ENCODE measurements at regions not wholly inside any gene's neighbourhood (a gene's known extent, or its start where the extent isn't known, plus 50 kb on each side); places are given as distances from the start of the nearest gene placed in this dataset.
"Not testable (repeated sequence)": the region's sequence is repeated elsewhere in the genome, so short reads cannot be mapped to it uniquely, and the experiment has no call there.

DNA sequence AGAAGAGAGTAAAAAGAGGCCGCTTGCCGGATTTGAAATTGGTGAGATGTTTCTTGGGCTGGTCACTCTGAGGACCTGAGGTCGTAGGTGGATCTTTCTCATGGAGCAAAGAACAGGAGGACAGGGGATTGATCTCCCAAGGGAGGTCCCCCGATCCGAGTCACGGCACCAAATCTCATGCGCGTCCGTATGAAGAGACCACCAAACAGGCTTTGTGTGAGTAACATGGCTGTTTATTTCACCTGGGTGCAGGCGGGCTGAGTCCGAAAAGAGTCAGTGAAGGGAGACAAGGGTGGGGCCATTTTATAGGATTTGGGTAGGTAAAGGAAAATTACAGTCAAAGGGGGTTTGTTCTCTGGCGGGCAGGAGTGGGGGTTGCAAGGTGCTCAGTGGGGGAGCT, 803.6 kb upstream of the ID2 start:
- not testable (repeated sequence) for H3K4me1 ChIP-seq (ENCODE audit: insufficient read depth, low read length); H2AFZ ChIP-seq (ENCODE audit: low read depth, low read length); H3K9me3 ChIP-seq (ENCODE audit: low read length); H3K4me3 ChIP-seq (ENCODE audit: low read length); H3K36me3 ChIP-seq (ENCODE audit: insufficient read depth, low read length); H3K27me3 ChIP-seq (ENCODE audit: insufficient read depth, low read length)

DNA sequence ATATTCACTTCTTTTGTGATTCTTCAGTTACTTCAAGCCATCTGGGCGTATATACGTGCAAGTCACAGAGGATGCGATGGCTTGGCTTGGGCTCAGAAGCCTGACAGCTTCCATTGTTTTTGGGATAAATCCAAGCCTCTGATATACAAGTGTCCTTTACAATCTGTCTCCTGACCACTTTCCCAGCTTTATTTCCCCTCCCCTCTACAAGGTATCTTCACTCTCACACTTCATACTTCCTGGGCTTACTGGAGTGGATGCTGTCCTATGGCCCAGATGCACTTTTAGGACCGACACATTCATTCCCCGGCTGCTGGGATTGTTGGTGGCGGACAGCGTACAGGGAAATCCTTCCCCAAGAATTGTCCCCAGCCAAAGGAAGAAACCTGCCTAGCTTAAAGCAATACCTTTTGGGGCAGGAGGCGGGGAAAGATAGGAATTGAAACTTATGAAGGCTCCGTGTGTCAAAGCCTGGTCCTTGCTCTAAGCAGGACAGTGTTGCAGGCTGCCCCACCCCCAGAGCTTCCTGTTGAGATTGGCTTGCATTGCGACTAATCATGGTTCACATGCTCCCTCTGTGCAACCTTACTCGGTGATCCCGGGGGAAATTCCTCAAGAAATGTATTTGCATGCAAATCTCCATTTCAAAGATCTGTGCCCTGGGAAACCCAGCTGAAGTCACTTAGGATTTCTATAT, 802.9 kb upstream of the ID2 start:
- no peak overlapping the region for H3K4me3 ChIP-seq (ENCODE audit: low read length)
- H3K36me3 ChIP-seq (ENCODE audit: insufficient read depth, low read length), result no peaks in the 10 kb centered on the region
- H3K9me3 ChIP-seq (ENCODE audit: low read length), result no peaks in the 10 kb centered on the region
- no peak overlapping the region for H2AFZ ChIP-seq (ENCODE audit: low read depth, low read length)
- H3K4me1 ChIP-seq (ENCODE audit: insufficient read depth, low read length), result peaks cover 7% of the 10 kb centered on the region
- H3K27me3 ChIP-seq (ENCODE audit: insufficient read depth, low read length), result no peaks in the 10 kb centered on the region

DNA sequence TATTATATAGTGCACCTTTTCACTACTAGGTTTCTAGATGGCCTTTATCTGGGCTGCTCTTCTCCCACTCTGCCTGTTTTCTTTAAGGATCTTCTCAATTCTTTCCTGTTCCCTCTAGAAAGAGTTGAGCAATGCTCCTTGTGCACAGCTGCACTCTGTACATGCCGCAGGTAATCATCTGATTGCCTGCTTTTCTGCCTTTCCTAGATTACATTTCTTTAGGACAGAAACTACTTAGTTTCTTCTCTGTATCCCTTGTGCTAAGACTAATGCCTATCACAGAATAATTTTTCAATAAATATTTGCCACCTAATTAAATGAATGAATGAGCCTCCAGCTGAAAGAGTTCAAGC, 802.4 kb upstream of the ID2 start:
- no peak overlapping the region for H2AFZ ChIP-seq (ENCODE audit: low read depth, low read length)
- H3K4me3 ChIP-seq (ENCODE audit: low read length), result no peak overlapping the region
- no peaks in the 10 kb centered on the region for H3K27me3 ChIP-seq (ENCODE audit: insufficient read depth, low read length)
- no peaks in the 10 kb centered on the region for H3K36me3 ChIP-seq (ENCODE audit: insufficient read depth, low read length)
- peaks cover 7% of the 10 kb centered on the region for H3K4me1 ChIP-seq (ENCODE audit: insufficient read depth, low read length)
- H3K9me3 ChIP-seq (ENCODE audit: low read length), result no peaks in the 10 kb centered on the region

GRCh38 chr2:7880126-7880525, 801.7 kb upstream of the ID2 start:
- no peaks in the 10 kb centered on the region for H3K27me3 ChIP-seq (ENCODE audit: insufficient read depth, low read length)
- H3K4me3 ChIP-seq (ENCODE audit: low read length), result no peak overlapping the region
- H2AFZ ChIP-seq (ENCODE audit: low read depth, low read length), result no peak overlapping the region
- H3K36me3 ChIP-seq (ENCODE audit: insufficient read depth, low read length), result no peaks in the 10 kb centered on the region
- H3K9me3 ChIP-seq (ENCODE audit: low read length), result no peaks in the 10 kb centered on the region
- peaks cover 7% of the 10 kb centered on the region for H3K4me1 ChIP-seq (ENCODE audit: insufficient read depth, low read length)

GRCh38 chr2:7880566-7880965, 801.3 kb upstream of the ID2 start:
- Histone ChIP-seq H3K9me3 (ENCODE audit: low read length) (no peaks in the 10 kb centered on the region), H3K4me3 (ENCODE audit: low read length) (no peak overlapping the region), H3K4me1 (ENCODE audit: insufficient read depth, low read length) (peaks cover 7% of the 10 kb centered on the region), H2AFZ (ENCODE audit: low read depth, low read length) (no peak overlapping the region), H3K27me3 (ENCODE audit: insufficient read depth, low read length) (no peaks in the 10 kb centered on the region), H3K36me3 (ENCODE audit: insufficient read depth, low read length) (no peaks in the 10 kb centered on the region)

DNA sequence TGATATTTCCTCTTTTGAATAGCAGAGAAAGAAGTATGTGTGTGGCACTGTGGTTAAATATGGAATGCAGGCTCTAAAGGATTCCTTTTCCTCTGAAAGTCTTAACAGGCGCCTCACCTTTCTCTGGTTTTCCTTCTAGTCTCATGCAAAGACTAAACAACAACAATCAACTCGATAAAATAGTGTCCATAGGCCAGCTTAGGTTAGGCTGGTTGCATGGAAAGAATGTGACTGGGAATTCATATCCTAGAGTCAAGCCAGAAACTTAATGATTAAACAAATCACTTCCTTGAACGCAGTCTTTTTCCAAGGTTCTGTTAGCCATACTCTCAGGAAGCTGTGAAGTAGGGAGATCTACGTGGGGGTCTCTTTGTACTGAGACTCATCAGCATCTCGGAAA, 800.8 kb upstream of the ID2 start:
- Histone ChIP-seq H3K36me3 (ENCODE audit: insufficient read depth, low read length) (no peaks in the 10 kb centered on the region), H2AFZ (ENCODE audit: low read depth, low read length) (no peak overlapping the region), H3K27me3 (ENCODE audit: insufficient read depth, low read length) (no peaks in the 10 kb centered on the region), H3K9me3 (ENCODE audit: low read length) (no peaks in the 10 kb centered on the region), H3K4me3 (ENCODE audit: low read length) (no peak overlapping the region), H3K4me1 (ENCODE audit: insufficient read depth, low read length) (peaks cover 7% of the 10 kb centered on the region)

DNA sequence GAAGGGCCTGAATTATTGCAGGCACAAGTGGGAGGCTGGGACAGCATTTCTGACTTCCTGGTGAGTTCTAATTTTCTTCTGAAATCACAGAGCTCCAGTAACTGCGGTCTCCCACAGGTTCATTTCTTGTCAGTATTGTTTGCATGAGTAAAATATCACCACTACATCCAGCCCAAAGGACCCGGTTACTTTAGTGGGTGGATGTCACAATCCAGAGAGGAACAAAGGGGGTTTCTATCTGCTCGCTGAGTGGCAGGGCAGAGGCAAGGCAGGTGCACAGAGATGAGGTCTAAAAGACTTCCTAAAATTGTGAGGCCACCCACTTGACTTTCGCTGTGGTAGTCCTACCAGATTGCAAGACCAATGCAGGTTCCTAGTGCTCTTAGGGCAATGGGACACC, 800.4 kb upstream of the ID2 start:
- H3K4me1 ChIP-seq (ENCODE audit: insufficient read depth, low read length), result peaks cover 7% of the 10 kb centered on the region
- no peaks in the 10 kb centered on the region for H3K36me3 ChIP-seq (ENCODE audit: insufficient read depth, low read length)
- H3K9me3 ChIP-seq (ENCODE audit: low read length), result no peaks in the 10 kb centered on the region
- no peaks in the 10 kb centered on the region for H3K27me3 ChIP-seq (ENCODE audit: insufficient read depth, low read length)
- no peak overlapping the region for H2AFZ ChIP-seq (ENCODE audit: low read depth, low read length)
- no peak overlapping the region for H3K4me3 ChIP-seq (ENCODE audit: low read length)

GRCh38 chr2:7882296-7882695, 799.6 kb upstream of the ID2 start:
- no peaks in the 10 kb centered on the region for H3K27me3 ChIP-seq (ENCODE audit: insufficient read depth, low read length)
- no peaks in the 10 kb centered on the region for H3K36me3 ChIP-seq (ENCODE audit: insufficient read depth, low read length)
- H3K4me3 ChIP-seq (ENCODE audit: low read length), result no peak overlapping the region
- no peaks in the 10 kb centered on the region for H3K9me3 ChIP-seq (ENCODE audit: low read length)
- peaks cover 7% of the 10 kb centered on the region for H3K4me1 ChIP-seq (ENCODE audit: insufficient read depth, low read length)
- H2AFZ ChIP-seq (ENCODE audit: low read depth, low read length), result no peak overlapping the region

DNA sequence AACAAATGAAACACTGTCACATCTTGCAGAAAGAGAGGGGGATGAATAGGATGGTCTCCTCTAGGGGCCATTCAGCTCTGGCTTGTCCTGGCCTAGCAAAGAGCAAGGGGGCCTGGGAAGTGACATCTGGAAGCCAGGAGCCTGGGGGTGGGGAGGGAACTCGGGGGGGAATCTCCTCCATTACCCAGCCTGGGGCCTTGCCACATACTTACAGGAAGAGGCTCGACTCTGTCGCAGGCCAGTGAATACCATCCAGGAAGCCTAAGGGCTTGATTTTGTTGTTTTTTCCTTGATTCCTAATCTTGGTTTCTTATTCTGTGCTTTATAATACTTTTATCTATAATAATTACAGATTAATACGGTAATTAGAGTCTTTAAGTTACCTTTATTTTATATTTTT, 797.5 kb upstream of the ID2 start:
- H2AFZ ChIP-seq (ENCODE audit: low read depth, low read length), result no peak overlapping the region
- H3K4me1 ChIP-seq (ENCODE audit: insufficient read depth, low read length), result peaks cover 2% of the 10 kb centered on the region
- no peaks in the 10 kb centered on the region for H3K27me3 ChIP-seq (ENCODE audit: insufficient read depth, low read length)
- no peak overlapping the region for H3K4me3 ChIP-seq (ENCODE audit: low read length)
- H3K36me3 ChIP-seq (ENCODE audit: insufficient read depth, low read length), result no peaks in the 10 kb centered on the region
- H3K9me3 ChIP-seq (ENCODE audit: low read length), result no peaks in the 10 kb centered on the region

DNA sequence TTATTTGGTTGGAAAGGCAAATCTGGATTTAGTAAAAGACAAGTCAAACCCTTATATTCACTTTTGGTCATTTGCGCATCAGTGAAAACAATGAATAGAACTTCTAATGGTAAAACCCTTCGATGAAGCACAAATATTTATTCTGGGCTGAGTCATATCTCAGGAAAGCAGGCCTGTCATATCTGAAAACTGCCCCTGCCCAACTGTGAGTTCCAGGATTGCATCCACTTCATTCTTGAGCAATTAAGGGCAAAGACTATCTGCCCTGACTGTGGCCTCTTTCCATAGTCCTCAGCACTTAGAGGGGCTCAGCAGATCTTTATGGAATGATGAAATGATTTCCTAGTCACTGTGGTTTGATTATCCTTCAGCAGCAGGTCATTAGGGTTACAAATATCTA, 795.2 kb upstream of the ID2 start:
- no peaks in the 10 kb centered on the region for H3K36me3 ChIP-seq (ENCODE audit: insufficient read depth, low read length)
- H2AFZ ChIP-seq (ENCODE audit: low read depth, low read length), result no peak overlapping the region
- H3K4me3 ChIP-seq (ENCODE audit: low read length), result no peak overlapping the region
- H3K27me3 ChIP-seq (ENCODE audit: insufficient read depth, low read length), result no peaks in the 10 kb centered on the region
- H3K9me3 ChIP-seq (ENCODE audit: low read length), result no peaks in the 10 kb centered on the region
- no peaks in the 10 kb centered on the region for H3K4me1 ChIP-seq (ENCODE audit: insufficient read depth, low read length)

DNA sequence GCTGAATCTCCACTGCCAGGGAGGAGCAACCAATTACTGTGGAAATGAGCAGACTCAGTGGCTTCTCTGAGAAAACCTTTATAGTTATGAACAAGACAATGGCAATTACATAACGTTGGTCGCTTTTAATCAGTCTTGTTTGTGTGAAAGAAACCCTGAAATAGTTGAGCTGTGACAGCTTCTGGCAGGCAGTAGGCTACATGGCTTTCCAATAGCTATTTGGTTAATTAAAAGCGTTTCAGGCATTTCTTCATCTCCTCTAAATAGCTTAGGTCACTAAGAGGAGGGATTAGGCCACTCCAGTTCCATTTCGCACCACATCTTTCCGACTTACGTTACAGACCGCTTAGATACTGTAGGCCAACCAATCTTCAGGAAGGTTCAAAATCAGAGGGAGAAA, 794.4 kb upstream of the ID2 start:
- no peaks in the 10 kb centered on the region for H3K4me1 ChIP-seq (ENCODE audit: insufficient read depth, low read length)
- no peaks in the 10 kb centered on the region for H3K36me3 ChIP-seq (ENCODE audit: insufficient read depth, low read length)
- no peaks in the 10 kb centered on the region for H3K9me3 ChIP-seq (ENCODE audit: low read length)
- H2AFZ ChIP-seq (ENCODE audit: low read depth, low read length), result no peak overlapping the region
- H3K4me3 ChIP-seq (ENCODE audit: low read length), result no peak overlapping the region
- H3K27me3 ChIP-seq (ENCODE audit: insufficient read depth, low read length), result no peaks in the 10 kb centered on the region

DNA sequence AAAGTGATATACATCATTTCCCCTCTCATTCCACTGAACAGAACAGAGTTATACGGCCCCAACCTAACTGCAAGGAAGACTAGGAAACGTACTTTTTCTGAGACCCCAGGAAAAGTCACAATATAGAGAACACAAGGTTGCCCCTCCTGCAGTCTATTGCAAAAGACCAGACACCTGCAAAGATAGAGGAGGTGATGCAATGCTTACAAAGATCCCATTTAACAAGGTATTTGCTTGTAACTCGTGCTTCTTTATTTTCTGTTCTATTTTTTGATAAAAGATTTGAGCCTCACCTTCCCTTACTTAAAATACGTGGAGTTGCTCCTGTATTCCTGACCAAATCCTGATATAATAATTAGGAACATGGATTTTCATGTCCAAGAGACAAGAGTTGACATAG, 793.0 kb upstream of the ID2 start:
- Histone ChIP-seq H3K4me1 (ENCODE audit: insufficient read depth, low read length) (no peaks in the 10 kb centered on the region), H3K27me3 (ENCODE audit: insufficient read depth, low read length) (no peaks in the 10 kb centered on the region), H3K9me3 (ENCODE audit: low read length) (no peaks in the 10 kb centered on the region), H3K4me3 (ENCODE audit: low read length) (no peak overlapping the region), H2AFZ (ENCODE audit: low read depth, low read length) (no peak overlapping the region), H3K36me3 (ENCODE audit: insufficient read depth, low read length) (no peaks in the 10 kb centered on the region)

DNA sequence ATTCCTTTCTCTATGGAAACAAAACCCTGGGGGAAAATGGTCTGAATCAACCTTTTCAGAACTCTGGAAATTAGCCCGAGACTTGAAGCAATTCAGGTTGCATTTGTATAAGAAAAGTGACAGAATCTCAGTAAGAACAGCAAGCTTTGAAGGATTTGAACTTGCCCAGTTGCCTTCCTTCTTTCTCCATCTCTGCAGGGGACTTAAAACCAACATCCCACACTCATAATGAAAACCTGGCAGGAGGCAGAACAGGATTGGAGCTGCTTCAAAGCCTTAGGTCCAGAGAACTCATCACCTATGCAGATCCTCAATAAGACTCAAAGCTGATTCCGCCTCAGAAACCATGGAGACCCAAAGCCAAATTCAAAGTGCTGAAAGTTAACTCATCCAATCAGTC, 790.5 kb upstream of the ID2 start:
- Histone ChIP-seq H3K4me3 (ENCODE audit: low read length) (no peak overlapping the region), H3K9me3 (ENCODE audit: low read length) (no peaks in the 10 kb centered on the region), H3K27me3 (ENCODE audit: insufficient read depth, low read length) (no peaks in the 10 kb centered on the region), H3K36me3 (ENCODE audit: insufficient read depth, low read length) (no peaks in the 10 kb centered on the region), H2AFZ (ENCODE audit: low read depth, low read length) (no peak overlapping the region), H3K4me1 (ENCODE audit: insufficient read depth, low read length) (no peaks in the 10 kb centered on the region)

DNA sequence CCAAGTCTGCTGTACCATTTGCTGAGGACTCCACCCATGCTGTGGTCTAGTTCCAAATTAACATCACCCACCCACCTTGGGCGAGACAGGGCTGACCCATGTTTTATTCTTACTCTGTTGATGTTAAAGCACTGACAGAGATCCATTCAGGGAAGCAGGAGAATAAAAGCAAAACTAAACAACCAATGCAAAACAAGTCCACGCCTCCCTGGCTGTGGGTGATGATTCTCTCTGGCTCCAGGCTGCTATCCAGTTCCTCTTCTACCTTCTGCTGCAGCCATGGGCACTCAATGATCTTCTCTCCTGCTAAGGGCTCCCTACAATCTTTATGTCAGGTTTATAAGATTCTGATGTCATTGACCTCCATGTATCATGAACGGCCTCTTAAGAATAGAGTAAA, 786.6 kb upstream of the ID2 start:
- Histone ChIP-seq H3K4me3 (ENCODE audit: low read length) (no peak overlapping the region), H3K27me3 (ENCODE audit: insufficient read depth, low read length) (no peaks in the 10 kb centered on the region), H3K36me3 (ENCODE audit: insufficient read depth, low read length) (no peaks in the 10 kb centered on the region), H3K4me1 (ENCODE audit: insufficient read depth, low read length) (peaks cover 2% of the 10 kb centered on the region), H3K9me3 (ENCODE audit: low read length) (no peaks in the 10 kb centered on the region), H2AFZ (ENCODE audit: low read depth, low read length) (no peak overlapping the region)

Measured in neuron (in vitro differentiated cells).